ENCODE measurements at regions not wholly inside any gene's neighbourhood (a gene's known extent, or its start where the extent isn't known, plus 50 kb on each side); places are given as distances from the start of the nearest gene placed in this dataset.

DNA sequence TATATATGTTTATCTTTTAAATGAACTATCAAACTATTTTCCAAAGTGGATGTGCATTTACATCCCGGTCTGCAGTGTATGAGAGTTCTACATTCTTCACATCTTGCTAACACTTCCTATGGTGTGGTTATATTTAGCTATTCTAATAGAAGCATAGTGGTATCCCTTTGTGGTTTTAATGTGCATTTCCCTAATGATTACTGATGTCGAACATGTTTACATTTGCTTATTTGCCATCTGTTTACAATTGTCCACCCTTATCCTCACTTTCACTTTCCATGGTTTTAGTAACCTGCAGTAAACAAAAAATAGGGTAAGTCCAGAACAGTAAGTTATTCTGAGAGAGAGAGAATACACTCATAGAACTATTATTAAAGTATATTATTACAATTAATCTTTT is 360.5 kb upstream of the NAALADL2 start:
- TF ChIP-seq, protein P1, sequence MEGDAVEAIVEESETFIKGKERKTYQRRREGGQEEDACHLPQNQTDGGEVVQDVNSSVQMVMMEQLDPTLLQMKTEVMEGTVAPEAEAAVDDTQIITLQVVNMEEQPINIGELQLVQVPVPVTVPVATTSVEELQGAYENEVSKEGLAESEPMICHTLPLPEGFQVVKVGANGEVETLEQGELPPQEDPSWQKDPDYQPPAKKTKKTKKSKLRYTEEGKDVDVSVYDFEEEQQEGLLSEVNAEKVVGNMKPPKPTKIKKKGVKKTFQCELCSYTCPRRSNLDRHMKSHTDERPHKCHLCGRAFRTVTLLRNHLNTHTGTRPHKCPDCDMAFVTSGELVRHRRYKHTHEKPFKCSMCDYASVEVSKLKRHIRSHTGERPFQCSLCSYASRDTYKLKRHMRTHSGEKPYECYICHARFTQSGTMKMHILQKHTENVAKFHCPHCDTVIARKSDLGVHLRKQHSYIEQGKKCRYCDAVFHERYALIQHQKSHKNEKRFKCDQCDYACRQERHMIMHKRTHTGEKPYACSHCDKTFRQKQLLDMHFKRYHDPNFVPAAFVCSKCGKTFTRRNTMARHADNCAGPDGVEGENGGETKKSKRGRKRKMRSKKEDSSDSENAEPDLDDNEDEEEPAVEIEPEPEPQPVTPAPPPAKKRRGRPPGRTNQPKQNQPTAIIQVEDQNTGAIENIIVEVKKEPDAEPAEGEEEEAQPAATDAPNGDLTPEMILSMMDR (IDR thresholded peaks at IDR 0.05; ENCODE audit: low read depth, low read length, poor library complexity, severe bottlenecking) = no peak
- TF ChIP-seq EZH2phosphoT487 (IDR thresholded peaks at IDR 0.05; ENCODE audit: borderline replicate concordance, low read length) = no peak
